GM23338 (cell line): ENCODE measurements at regions not wholly inside any gene's neighbourhood (a gene's known extent, or its start where the extent isn't known, plus 50 kb on each side); places are given as distances from the start of the nearest gene placed in this dataset.

Source experiments
- ATAC-seq: fragments of 200-7000 bp; cut with Tn5 transposase; 3 replicates; pipeline ENCODE4 v1.9.1; 2020
- DNase-seq: peaks from one replicate; pipeline ENCODE4 v3.0.0-alpha.2; 2015; ENCODE audit warnings: low spot score
- H2AFZ ChIP-seq: fragments of 200-600 bp; sonication (generic); 2 replicates; pipeline ENCODE4 v1.8.0; 2016; ENCODE audit warnings: antibody characterized with exemption, mild to moderate bottlenecking, moderate library complexity
- H3F3A ChIP-seq: fragments of 200-600 bp; sonication (generic); replicated peaks from 2 replicates; pipeline ENCODE4 v1.8.0; 2017; ENCODE audit warnings: antibody characterized with exemption, mixed run types, low read depth
- H3K27ac ChIP-seq: fragments of 200-600 bp; sonication (generic); 2 replicates; pipeline ENCODE4 v1.6.1; 2016; ENCODE audit warnings: low read depth
- H3K27me3 ChIP-seq: fragments of 200-600 bp; sonication (generic); 2 replicates; pipeline ENCODE4 v1.8.0; 2016; ENCODE audit warnings: mild to moderate bottlenecking, mixed run types, moderate library complexity; ENCODE audit not compliant: insufficient read depth
- H3K36me3 ChIP-seq: fragments of 200-600 bp; sonication (generic); 2 replicates; pipeline ENCODE4 v1.8.0; 2016; ENCODE audit warnings: mild to moderate bottlenecking; ENCODE audit not compliant: insufficient read depth
- H3K4me1 ChIP-seq: fragments of 200-600 bp; sonication (generic); 2 replicates; pipeline ENCODE4 v1.8.0; 2016; ENCODE audit warnings: mild to moderate bottlenecking, moderate library complexity; ENCODE audit not compliant: insufficient read depth
- H3K4me2 ChIP-seq: fragments of 200-600 bp; sonication (generic); 2 replicates; pipeline ENCODE4 v1.7.1; 2017; ENCODE audit warnings: mixed run types
- H3K4me3 ChIP-seq: fragments of 200-600 bp; sonication (generic); 2 replicates; pipeline ENCODE4 v1.6.1; 2016; ENCODE audit warnings: mixed run types
- H3K79me2 ChIP-seq: fragments of 200-600 bp; sonication (generic); replicated peaks from 2 replicates; pipeline ENCODE4 v1.8.0; 2017; ENCODE audit warnings: mild to moderate bottlenecking; ENCODE audit not compliant: insufficient read depth
- H3K9me2 ChIP-seq: fragments of 200-600 bp; sonication (generic); 2 replicates; pipeline ENCODE4 v1.8.0; 2017; ENCODE audit not compliant: insufficient read depth
- H4K20me1 ChIP-seq: fragments of 200-600 bp; sonication (generic); replicated peaks from 2 replicates; pipeline ENCODE4 v1.8.0; 2017; ENCODE audit warnings: mild to moderate bottlenecking; ENCODE audit not compliant: insufficient read depth
- H3K27ac Mint-ChIP-seq: 2 replicates; pipeline ENCODE4 v1.8.0; 2020; ENCODE audit warnings: inconsistent platforms, mild to moderate bottlenecking, moderate library complexity, mixed read lengths
- H3K27me3 Mint-ChIP-seq: 3 replicates; pipeline ENCODE4 v1.8.0; 2022; ENCODE audit warnings: low read depth, mild to moderate bottlenecking, moderate library complexity, mixed read lengths, inconsistent platforms; ENCODE audit not compliant: insufficient read depth, poor library complexity
- H3K36me3 Mint-ChIP-seq: 3 replicates; pipeline ENCODE4 v1.8.0; 2021; ENCODE audit warnings: low read depth, mild to moderate bottlenecking, inconsistent platforms, moderate library complexity, mixed read lengths
- H3K4me1 Mint-ChIP-seq: 3 replicates; pipeline ENCODE4 v1.8.0; 2020; ENCODE audit warnings: mild to moderate bottlenecking, inconsistent platforms, mixed read lengths
- H3K4me3 Mint-ChIP-seq: 3 replicates; pipeline ENCODE4 v1.8.0; 2021; ENCODE audit warnings: moderate library complexity, mild to moderate bottlenecking, inconsistent platforms, mixed read lengths
- H3K9me3 Mint-ChIP-seq: 3 replicates; pipeline ENCODE4 v1.8.0; 2020; ENCODE audit warnings: moderate library complexity, mild to moderate bottlenecking, inconsistent platforms, mixed read lengths
- CREB1 ChIP-seq: fragments of 250-450 bp; sonication (Bioruptor Pico); IDR thresholded peaks from 2 replicates; pipeline ENCODE4 v1.5.0; 2020; ENCODE audit warnings: low read depth, mild to moderate bottlenecking, moderate library complexity
- EZH2 ChIP-seq: fragments of 200-600 bp; sonication (generic); IDR thresholded peaks from one replicate; pipeline ENCODE4 v1.8.0; 2017; ENCODE audit warnings: antibody characterized with exemption, mild to moderate bottlenecking, low read depth; ENCODE audit not compliant: unreplicated experiment
- EZH2phosphoT487 ChIP-seq: fragments of 200-600 bp; sonication (generic); IDR thresholded peaks from one replicate; pipeline ENCODE4 v1.8.1; 2018; ENCODE audit warnings: antibody characterized with exemption; ENCODE audit not compliant: unreplicated experiment
- JUNB ChIP-seq: IDR thresholded peaks from one replicate; pipeline ENCODE4 v1.6.1; 2016; ENCODE audit warnings: antibody characterized with exemption; ENCODE audit not compliant: unreplicated experiment
- NANOG ChIP-seq: IDR thresholded peaks from 2 replicates; pipeline ENCODE4 v1.6.1; 2016; ENCODE audit warnings: antibody characterized with exemption, borderline replicate concordance
- POLR2AphosphoS5 ChIP-seq: IDR thresholded peaks from 2 replicates; pipeline ENCODE4 v1.6.1; 2016; ENCODE audit warnings: antibody characterized with exemption, low read depth
- REST ChIP-seq: IDR thresholded peaks from one replicate; pipeline ENCODE4 v1.6.1; 2018; ENCODE audit warnings: antibody characterized with exemption; ENCODE audit not compliant: unreplicated experiment
- STAT1 ChIP-seq: IDR thresholded peaks from one replicate; pipeline ENCODE4 v1.6.1; 2016; ENCODE audit warnings: antibody characterized with exemption; ENCODE audit not compliant: unreplicated experiment
- ZNF114 ChIP-seq: fragments of 250-450 bp; sonication (Bioruptor Pico); IDR thresholded peaks from 2 replicates; pipeline ENCODE4 v1.5.0; 2020; ENCODE audit warnings: mild to moderate bottlenecking, moderate library complexity
- ZNF331 ChIP-seq: fragments of 250-450 bp; sonication (Bioruptor Pico); IDR thresholded peaks from 2 replicates; pipeline ENCODE4 v1.5.0; 2020; ENCODE audit warnings: low read depth, mild to moderate bottlenecking, moderate library complexity
- ZNF462 ChIP-seq: fragments of 250-450 bp; sonication (Bioruptor Pico); IDR thresholded peaks from 2 replicates; pipeline ENCODE4 v1.5.0; 2020; ENCODE audit warnings: mild to moderate bottlenecking, moderate library complexity

- no peaks in the 10 kb centered on the region; the same call in 1 of the 2 replicates for H3K36me3 ChIP-seq
- no peaks in the 10 kb centered on the region for H3F3A ChIP-seq
- H3K4me1 Mint-ChIP-seq, result no peaks in the 10 kb centered on the region
- no peak overlapping the region for H3K4me3 ChIP-seq
- H3K79me2 ChIP-seq, result no peaks in the 10 kb centered on the region
- H4K20me1 ChIP-seq, result no peaks in the 10 kb centered on the region
- no peaks in the 10 kb centered on the region for H3K27me3 Mint-ChIP-seq
- ATAC-seq (no peak), DNase-seq (no peak)
- TF ChIP-seq POLR2AphosphoS5 (no peak), JUNB (no peak), EZH2phosphoT487 (no peak), ZNF331 (CRISPR knock-in tag) (no peak), ZNF114 (CRISPR knock-in tag) (no peak), STAT1 (no peak)
- H3K4me2 ChIP-seq, result no peak overlapping the region
- no peak overlapping the region for H3K27ac ChIP-seq
- H3K4me3 Mint-ChIP-seq, result no peak overlapping the region
- peaks cover 15% of the 10 kb centered on the region; the same call in 2 of the 3 replicates for H3K36me3 Mint-ChIP-seq
- no peaks in the 10 kb centered on the region for H3K9me2 ChIP-seq
- H3K27ac Mint-ChIP-seq, result no peak overlapping the region
- no peak overlapping the region for H2AFZ ChIP-seq
- H3K9me3 Mint-ChIP-seq, result peaks cover 94% of the 10 kb centered on the region
- H3K27me3 ChIP-seq, result no peaks in the 10 kb centered on the region
- no peaks in the 10 kb centered on the region for H3K4me1 ChIP-seq
These were observed 731.6 kb downstream of the SOCS6 start for GRCh38 chr18:71020342-71021029.

GRCh38 chr18:71018816-71019215 is 730.0 kb downstream of the SOCS6 start:
- no peak overlapping the region for H3K4me2 ChIP-seq
- Mint-ChIP-seq H3K4me3 (no peak overlapping the region), H3K4me1 (no peaks in the 10 kb centered on the region), H3K27me3 (no peaks in the 10 kb centered on the region), H3K9me3 (peaks cover 91% of the 10 kb centered on the region), H3K27ac (no peak overlapping the region), H3K36me3 (peaks cover 15% of the 10 kb centered on the region)
- no peak overlapping the region for H2AFZ ChIP-seq
- ATAC-seq (no peak), DNase-seq (no peak)
- H3K27ac ChIP-seq, result no peak overlapping the region
- no peaks in the 10 kb centered on the region for H3K4me1 ChIP-seq
- H4K20me1 ChIP-seq, result no peaks in the 10 kb centered on the region
- no peaks in the 10 kb centered on the region for H3K9me2 ChIP-seq
- no peaks in the 10 kb centered on the region for H3K27me3 ChIP-seq
- no peaks in the 10 kb centered on the region for H3F3A ChIP-seq
- no peaks in the 10 kb centered on the region; the same call in 1 of the 2 replicates for H3K36me3 ChIP-seq
- no peaks in the 10 kb centered on the region for H3K79me2 ChIP-seq
- no peak overlapping the region for H3K4me3 ChIP-seq
- TF ChIP-seq JUNB, result no peak
- TF ChIP-seq POLR2AphosphoS5, result no peak
- no peak for TF ChIP-seq ZNF462 (CRISPR knock-in tag)
- no peak for TF ChIP-seq CREB1 (CRISPR knock-in tag)
- no peak for TF ChIP-seq REST
- no peak for TF ChIP-seq NANOG
- no peak for TF ChIP-seq EZH2
- no peak for TF ChIP-seq STAT1
- no peak for TF ChIP-seq ZNF331 (CRISPR knock-in tag)
- TF ChIP-seq EZH2phosphoT487, result no peak
- TF ChIP-seq ZNF114 (CRISPR knock-in tag), result no peak
